ENCODE measurements at regions not wholly inside any gene's neighbourhood (a gene's known extent, or its start where the extent isn't known, plus 50 kb on each side); places are given as distances from the start of the nearest gene placed in this dataset.
"Not testable (repeated sequence)": the region's sequence is repeated elsewhere in the genome, so short reads cannot be mapped to it uniquely, and the experiment has no call there.

- Histone ChIP-seq H3K27ac (no peak overlapping the region), H3K27me3 (replicated peaks) (no peaks in the 10 kb centered on the region), H3K9me3 (replicated peaks) (no peaks in the 10 kb centered on the region), H3K36me3 (no peaks in the 10 kb centered on the region), H3K4me3 (no peak overlapping the region), H3K4me1 (replicated peaks) (no peaks in the 10 kb centered on the region)
- no peak for DNase-seq (ENCODE audit: low read depth in 1 of 2, low spot score in 2 of 2)
Observed at GRCh38 chr5:125987677-125988255, 435.4 kb upstream of the GRAMD2B start.

- no peaks in the 10 kb centered on the region for H3K4me1 ChIP-seq (replicated peaks)
- H3K36me3 ChIP-seq = no peaks in the 10 kb centered on the region
- DNase-seq (ENCODE audit: low read depth in 1 of 2, low spot score in 2 of 2) = no peak
- H3K4me3 ChIP-seq = no peak overlapping the region
- H3K27me3 ChIP-seq (replicated peaks) = no peaks in the 10 kb centered on the region
- H3K27ac ChIP-seq = no peak overlapping the region
- no peaks in the 10 kb centered on the region for H3K9me3 ChIP-seq (replicated peaks)
Observed at GRCh38 chr5:125992050-125992449, 431.2 kb upstream of the GRAMD2B start.

GRCh38 chr5:125999271-126000030 is 423.8 kb upstream of the GRAMD2B start:
- H3K27me3 ChIP-seq (replicated peaks); H3K36me3 ChIP-seq; H3K4me3 ChIP-seq; DNase-seq (ENCODE audit: low read depth in 1 of 2, low spot score in 2 of 2); H3K9me3 ChIP-seq (replicated peaks); H3K27ac ChIP-seq: not testable (repeated sequence)
- H3K4me1 ChIP-seq (replicated peaks) = peaks cover 19% of the 10 kb centered on the region

GRCh38 chr5:126000507-126000906 is 422.7 kb upstream of the GRAMD2B start:
- Histone ChIP-seq H3K4me3 (no peak overlapping the region), H3K27ac (no peak overlapping the region), H3K36me3 (no peaks in the 10 kb centered on the region), H3K27me3 (replicated peaks) (no peaks in the 10 kb centered on the region), H3K4me1 (replicated peaks) (peaks cover 19% of the 10 kb centered on the region), H3K9me3 (replicated peaks) (no peaks in the 10 kb centered on the region)
- DNase-seq (ENCODE audit: low read depth in 1 of 2, low spot score in 2 of 2) = no peak

GRCh38 chr5:126002222-126002897 is 420.8 kb upstream of the GRAMD2B start:
- H3K27ac ChIP-seq = peak overlapping the region; percentile 54
- H3K9me3 ChIP-seq (replicated peaks) = no peaks in the 10 kb centered on the region
- H3K4me3 ChIP-seq = no peak overlapping the region
- H3K27me3 ChIP-seq (replicated peaks) = no peaks in the 10 kb centered on the region
- DNase-seq (ENCODE audit: low read depth in 1 of 2, low spot score in 2 of 2) = peak in 1 of 2 experiments; percentile 76
- peaks cover 23% of the 10 kb centered on the region for H3K4me1 ChIP-seq (replicated peaks)
- no peaks in the 10 kb centered on the region for H3K36me3 ChIP-seq

GRCh38 chr5:126003309-126003708 is 419.9 kb upstream of the GRAMD2B start:
- Histone ChIP-seq H3K27ac (no peak overlapping the region), H3K4me3 (no peak overlapping the region)
- DNase-seq (ENCODE audit: low read depth in 1 of 2, low spot score in 2 of 2) = no peak

GRCh38 chr5:126004636-126005035 is 418.6 kb upstream of the GRAMD2B start:
- no peak for DNase-seq (ENCODE audit: low read depth in 1 of 2, low spot score in 2 of 2)
- no peaks in the 10 kb centered on the region for H3K27me3 ChIP-seq (replicated peaks)
- peaks cover 46% of the 10 kb centered on the region for H3K4me1 ChIP-seq (replicated peaks)
- H3K4me3 ChIP-seq = no peak overlapping the region
- H3K9me3 ChIP-seq (replicated peaks) = no peaks in the 10 kb centered on the region
- H3K36me3 ChIP-seq = no peaks in the 10 kb centered on the region
- H3K27ac ChIP-seq = no peak overlapping the region

More at GRCh38 chr5:126003309-126003708, 419.9 kb upstream of the GRAMD2B start:
- no peaks in the 10 kb centered on the region for H3K27me3 ChIP-seq (replicated peaks)
- peaks cover 33% of the 10 kb centered on the region for H3K4me1 ChIP-seq (replicated peaks)
- H3K9me3 ChIP-seq (replicated peaks) = no peaks in the 10 kb centered on the region
- H3K36me3 ChIP-seq = no peaks in the 10 kb centered on the region

GRCh38 chr5:126007841-126008240 is 415.4 kb upstream of the GRAMD2B start:
- Histone ChIP-seq H3K27me3 (replicated peaks) (no peaks in the 10 kb centered on the region), H3K4me3 (no peak overlapping the region), H3K27ac (peak overlapping the region; percentile 45), H3K36me3 (no peaks in the 10 kb centered on the region), H3K4me1 (replicated peaks) (peaks cover 39% of the 10 kb centered on the region), H3K9me3 (replicated peaks) (no peaks in the 10 kb centered on the region)
- DNase-seq (ENCODE audit: low read depth in 1 of 2, low spot score in 2 of 2) = peak in 1 of 2 experiments; percentile 78

- H3K4me1 ChIP-seq (replicated peaks) = peaks cover 46% of the 10 kb centered on the region
- DNase-seq (ENCODE audit: low read depth in 1 of 2, low spot score in 2 of 2) = peak in 1 of 2 experiments; percentile 75
Observed at GRCh38 chr5:126009566-126009965, 413.6 kb upstream of the GRAMD2B start.

GRCh38 chr5:126011526-126011925 is 411.7 kb upstream of the GRAMD2B start:
- H3K9me3 ChIP-seq (replicated peaks); H3K27ac ChIP-seq; DNase-seq (ENCODE audit: low read depth in 1 of 2, low spot score in 2 of 2); H3K4me3 ChIP-seq; H3K27me3 ChIP-seq (replicated peaks); H3K36me3 ChIP-seq: not testable (repeated sequence)
- H3K4me1 ChIP-seq (replicated peaks) = peaks cover 55% of the 10 kb centered on the region

More at GRCh38 chr5:126009566-126009965, 413.6 kb upstream of the GRAMD2B start:
- Histone ChIP-seq H3K4me3 (no peak overlapping the region), H3K27ac (peak overlapping the region; percentile 1; the same call in 1 of the 2 replicates), H3K9me3 (replicated peaks) (no peaks in the 10 kb centered on the region), H3K36me3 (no peaks in the 10 kb centered on the region), H3K27me3 (replicated peaks) (no peaks in the 10 kb centered on the region)

GRCh38 chr5:126014676-126015075 is 408.5 kb upstream of the GRAMD2B start:
- no peaks in the 10 kb centered on the region for H3K27me3 ChIP-seq (replicated peaks)
- H3K4me3 ChIP-seq = no peak overlapping the region
- no peaks in the 10 kb centered on the region for H3K9me3 ChIP-seq (replicated peaks)
- no peaks in the 10 kb centered on the region for H3K36me3 ChIP-seq
- H3K4me1 ChIP-seq (replicated peaks) = peaks cover 27% of the 10 kb centered on the region
- no peak for DNase-seq (ENCODE audit: low read depth in 1 of 2, low spot score in 2 of 2)
- H3K27ac ChIP-seq = no peak overlapping the region

GRCh38 chr5:126015235-126016181 is 407.7 kb upstream of the GRAMD2B start:
- no peaks in the 10 kb centered on the region for H3K27me3 ChIP-seq (replicated peaks)

GRCh38 chr5:126016256-126016655 is 407.0 kb upstream of the GRAMD2B start:
- no peak for DNase-seq (ENCODE audit: low read depth in 1 of 2, low spot score in 2 of 2)
- Histone ChIP-seq H3K4me3 (no peak overlapping the region), H3K27ac (no peak overlapping the region)

More at GRCh38 chr5:126015235-126016181, 407.7 kb upstream of the GRAMD2B start:
- DNase-seq (ENCODE audit: low read depth in 1 of 2, low spot score in 2 of 2) = peak in 1 of 2 experiments; percentile 30
- Histone ChIP-seq H3K4me1 (replicated peaks) (peaks cover 22% of the 10 kb centered on the region), H3K36me3 (no peaks in the 10 kb centered on the region), H3K9me3 (replicated peaks) (no peaks in the 10 kb centered on the region), H3K4me3 (no peak overlapping the region), H3K27ac (no peak overlapping the region)

More at GRCh38 chr5:126016256-126016655, 407.0 kb upstream of the GRAMD2B start:
- H3K27me3 ChIP-seq (replicated peaks) = no peaks in the 10 kb centered on the region
- H3K4me1 ChIP-seq (replicated peaks) = peaks cover 22% of the 10 kb centered on the region
- no peaks in the 10 kb centered on the region for H3K9me3 ChIP-seq (replicated peaks)
- H3K36me3 ChIP-seq = no peaks in the 10 kb centered on the region

Measured in SJSA1 (cell line).